SU-DHL-6 (cell line): ENCODE measurements at regions not wholly inside any gene's neighbourhood (a gene's known extent, or its start where the extent isn't known, plus 50 kb on each side); places are given as distances from the start of the nearest gene placed in this dataset.

ENCODE experiments used
- H2AFZ ChIP-seq: fragments of 200-600 bp; sonication (generic); 2 replicates; pipeline ENCODE4 v1.6.1; 2014; ENCODE audit warnings: low read depth, mild to moderate bottlenecking, moderate library complexity, mixed read lengths, antibody characterized with exemption, low read length; ENCODE audit not compliant: severe bottlenecking
- H3F3A ChIP-seq: fragments of 200-600 bp; shearing (Covaris generic); 2 replicates; pipeline ENCODE4 v1.6.0; 2016; ENCODE audit warnings: antibody characterized with exemption, mild to moderate bottlenecking; ENCODE audit not compliant: insufficient read depth
- H3K27ac ChIP-seq: fragments of 200-600 bp; sonication (generic); 2 replicates; pipeline ENCODE4 v1.5.1; 2016; ENCODE audit warnings: low read depth, mild to moderate bottlenecking, low read length, moderate library complexity, mixed read lengths
- H3K27me3 ChIP-seq: fragments of 200-600 bp; sonication (generic), shearing (Covaris generic); 2 replicates; pipeline ENCODE4 v1.6.0; 2014; ENCODE audit warnings: mild to moderate bottlenecking, low read length
- H3K36me3 ChIP-seq: fragments of 200-600 bp; sonication (generic); 2 replicates; pipeline ENCODE4 v1.6.1; 2014; ENCODE audit warnings: mild to moderate bottlenecking, low read length, mixed read lengths
- H3K4me2 ChIP-seq: fragments of 300-600, 200-600 bp; shearing (Covaris generic), sonication (generic); 2 replicates; pipeline ENCODE4 v1.6.0; 2014; ENCODE audit warnings: low read length, low read depth, mild to moderate bottlenecking; ENCODE audit not compliant: poor library complexity, severe bottlenecking
- H3K4me3 ChIP-seq: fragments of 200-600 bp; sonication (generic); 2 replicates; pipeline ENCODE4 v1.5.1; 2014; ENCODE audit warnings: antibody characterized with exemption, low read length, mild to moderate bottlenecking, mixed read lengths; ENCODE audit not compliant: insufficient read depth, poor library complexity, severe bottlenecking
- H3K79me2 ChIP-seq: fragments of 200-600 bp; sonication (generic); 2 replicates; pipeline ENCODE4 v1.6.1; 2014; ENCODE audit warnings: mild to moderate bottlenecking, low read length, moderate library complexity; ENCODE audit not compliant: insufficient read depth
- H3K9ac ChIP-seq: fragments of 200-600 bp; sonication (generic); 2 replicates; pipeline ENCODE4 v1.7.0; 2014; ENCODE audit warnings: mild to moderate bottlenecking, low read length
- H3K9me2 ChIP-seq: fragments of 200-600 bp; sonication (generic); replicated peaks from 2 replicates; pipeline ENCODE4 v1.6.1; 2014; ENCODE audit warnings: low read length; ENCODE audit not compliant: insufficient read depth
- H3K9me3 ChIP-seq: fragments of 200-600 bp; sonication (generic); 2 replicates; pipeline ENCODE4 v1.6.1; 2014; ENCODE audit warnings: low read length, mixed read lengths; ENCODE audit not compliant: insufficient read depth
- H4K20me1 ChIP-seq: fragments of 200-600 bp; sonication (generic); 2 replicates; pipeline ENCODE4 v1.6.1; 2014; ENCODE audit warnings: low read depth, mild to moderate bottlenecking, antibody characterized with exemption, low read length, moderate library complexity, mixed read lengths
- CTCF ChIP-seq: fragments of 200-600 bp; sonication (generic); IDR thresholded peaks from one replicate; pipeline ENCODE4 v1.5.1; 2017; ENCODE audit warnings: antibody characterized with exemption, mild to moderate bottlenecking, low read length, moderate library complexity; ENCODE audit not compliant: insufficient read depth, poor library complexity, severe bottlenecking
- EZH2phosphoT487 ChIP-seq: fragments of 200-600 bp; sonication (generic), shearing (Covaris generic); conservative IDR thresholded peaks from 2 replicates; pipeline ENCODE4 v1.6.1; 2018; ENCODE audit warnings: mild to moderate bottlenecking, antibody characterized with exemption, low read length, moderate library complexity, mixed read lengths

- H3K9ac ChIP-seq, result no peak overlapping the region
- H3K36me3 ChIP-seq, result no peaks in the 10 kb centered on the region
- no peak overlapping the region for H2AFZ ChIP-seq
- H3K4me3 ChIP-seq, result no peak overlapping the region
- H4K20me1 ChIP-seq, result no peaks in the 10 kb centered on the region
- H3K79me2 ChIP-seq, result no peaks in the 10 kb centered on the region
- no peak for TF ChIP-seq EZH2phosphoT487
- no peak for TF ChIP-seq CTCF
- no peaks in the 10 kb centered on the region for H3K27me3 ChIP-seq
- H3K9me2 ChIP-seq, result no peaks in the 10 kb centered on the region
- no peaks in the 10 kb centered on the region for H3F3A ChIP-seq
- H3K4me2 ChIP-seq, result no peak overlapping the region
- no peaks in the 10 kb centered on the region for H3K9me3 ChIP-seq
- no peak overlapping the region for H3K27ac ChIP-seq
Observed at GRCh38 chr7:96527133-96527827, 182.4 kb downstream of the SEM1 start.

GRCh38 chr7:96526496-96526895, 183.2 kb downstream of the SEM1 start:
- Histone ChIP-seq H3K27me3 (no peaks in the 10 kb centered on the region), H3K9me2 (no peaks in the 10 kb centered on the region), H4K20me1 (no peaks in the 10 kb centered on the region), H3F3A (no peaks in the 10 kb centered on the region), H3K36me3 (no peaks in the 10 kb centered on the region), H3K9me3 (no peaks in the 10 kb centered on the region), H3K4me3 (no peak overlapping the region), H2AFZ (no peak overlapping the region), H3K4me2 (no peak overlapping the region), H3K79me2 (no peaks in the 10 kb centered on the region), H3K27ac (no peak overlapping the region), H3K9ac (no peak overlapping the region)
- TF ChIP-seq EZH2phosphoT487, result no peak
- TF ChIP-seq CTCF, result no peak

GRCh38 chr7:96521068-96521894, 188.4 kb downstream of the SEM1 start:
- Histone ChIP-seq H4K20me1 (no peaks in the 10 kb centered on the region), H3K4me3 (no peak overlapping the region), H3K9me3 (no peaks in the 10 kb centered on the region), H3K27me3 (no peaks in the 10 kb centered on the region), H3K4me2 (no peak overlapping the region), H3K79me2 (no peaks in the 10 kb centered on the region), H3K36me3 (no peaks in the 10 kb centered on the region), H2AFZ (no peak overlapping the region), H3K27ac (no peak overlapping the region), H3K9ac (no peak overlapping the region), H3F3A (no peaks in the 10 kb centered on the region), H3K9me2 (no peaks in the 10 kb centered on the region)
- TF ChIP-seq EZH2phosphoT487 (no peak), CTCF (no peak)
